ENCODE measurements at regions not wholly inside any gene's neighbourhood (a gene's known extent, or its start where the extent isn't known, plus 50 kb on each side); places are given as distances from the start of the nearest gene placed in this dataset.

- TF ChIP-seq, protein P1, sequence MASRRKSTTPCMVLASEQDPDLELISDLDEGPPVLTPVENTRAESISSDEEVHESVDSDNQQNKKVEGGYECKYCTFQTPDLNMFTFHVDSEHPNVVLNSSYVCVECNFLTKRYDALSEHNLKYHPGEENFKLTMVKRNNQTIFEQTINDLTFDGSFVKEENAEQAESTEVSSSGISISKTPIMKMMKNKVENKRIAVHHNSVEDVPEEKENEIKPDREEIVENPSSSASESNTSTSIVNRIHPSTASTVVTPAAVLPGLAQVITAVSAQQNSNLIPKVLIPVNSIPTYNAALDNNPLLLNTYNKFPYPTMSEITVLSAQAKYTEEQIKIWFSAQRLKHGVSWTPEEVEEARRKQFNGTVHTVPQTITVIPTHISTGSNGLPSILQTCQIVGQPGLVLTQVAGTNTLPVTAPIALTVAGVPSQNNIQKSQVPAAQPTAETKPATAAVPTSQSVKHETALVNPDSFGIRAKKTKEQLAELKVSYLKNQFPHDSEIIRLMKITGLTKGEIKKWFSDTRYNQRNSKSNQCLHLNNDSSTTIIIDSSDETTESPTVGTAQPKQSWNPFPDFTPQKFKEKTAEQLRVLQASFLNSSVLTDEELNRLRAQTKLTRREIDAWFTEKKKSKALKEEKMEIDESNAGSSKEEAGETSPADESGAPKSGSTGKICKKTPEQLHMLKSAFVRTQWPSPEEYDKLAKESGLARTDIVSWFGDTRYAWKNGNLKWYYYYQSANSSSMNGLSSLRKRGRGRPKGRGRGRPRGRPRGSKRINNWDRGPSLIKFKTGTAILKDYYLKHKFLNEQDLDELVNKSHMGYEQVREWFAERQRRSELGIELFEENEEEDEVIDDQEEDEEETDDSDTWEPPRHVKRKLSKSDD (CRISPR knock-in tag; IDR thresholded peaks at IDR 0.05; ENCODE audit: low read depth): no peak
- TF ChIP-seq ZNF746 (CRISPR knock-in tag; IDR thresholded peaks at IDR 0.05): no peak
- TF ChIP-seq FOXK2 (IDR thresholded peaks at IDR 0.05): no peak
- no peak for TF ChIP-seq ZBTB7A (CRISPR knock-in tag; IDR thresholded peaks at IDR 0.05)
Observed at GRCh38 chr2:18784245-18784644, 194.9 kb upstream of the NT5C1B start (continued).

- Histone ChIP-seq H3K4me1 (ENCODE audit: insufficient read depth, low read length) (peaks cover 30% of the 10 kb centered on the region), H3K9ac (ENCODE audit: insufficient read depth, low read depth, low read length) (no peak overlapping the region), H3K27ac (ENCODE audit: extremely low read length, insufficient read depth, low read length) (no peak overlapping the region), H4K20me1 (ENCODE audit: insufficient read depth, low read length) (peaks cover 5% of the 10 kb centered on the region; the same call in 1 of the 2 replicates), H3K4me3 (replicated peaks in 1 of 3; ENCODE audit: insufficient read depth in 1 of 3, low read depth in 2 of 3, low read length in 3 of 3) (no peak overlapping the region), H3K79me2 (ENCODE audit: insufficient read depth, low read length) (no peaks in the 10 kb centered on the region), H2AFZ (ENCODE audit: low read length) (no peak overlapping the region), H3K27me3 (ENCODE audit: control insufficient read depth in 1 of 2, insufficient read depth in 2 of 2, low read length in 2 of 2) (no peaks in the 10 kb centered on the region), H3K4me2 (ENCODE audit: low read depth, low read length) (no peak overlapping the region), H3K36me3 (replicated peaks in 1 of 2; ENCODE audit: control insufficient read depth in 1 of 2, insufficient read depth in 2 of 2, low read length in 2 of 2) (no peaks in the 10 kb centered on the region), H3K9me3 (ENCODE audit: low read length) (no peaks in the 10 kb centered on the region)
- 66% methylated on average over 1 of the region's 1 CpG for WGBS (ENCODE audit: low lambda C conversion rate)
- TF ChIP-seq ZNF644 (CRISPR knock-in tag; IDR thresholded peaks at IDR 0.05; ENCODE audit: low read depth) (peak; percentile 14; the same call in 1 of the 2 replicates), MLXIP (CRISPR knock-in tag; IDR thresholded peaks at IDR 0.05; ENCODE audit: borderline replicate concordance) (no peak)
- TF ChIP-seq, protein P2, sequence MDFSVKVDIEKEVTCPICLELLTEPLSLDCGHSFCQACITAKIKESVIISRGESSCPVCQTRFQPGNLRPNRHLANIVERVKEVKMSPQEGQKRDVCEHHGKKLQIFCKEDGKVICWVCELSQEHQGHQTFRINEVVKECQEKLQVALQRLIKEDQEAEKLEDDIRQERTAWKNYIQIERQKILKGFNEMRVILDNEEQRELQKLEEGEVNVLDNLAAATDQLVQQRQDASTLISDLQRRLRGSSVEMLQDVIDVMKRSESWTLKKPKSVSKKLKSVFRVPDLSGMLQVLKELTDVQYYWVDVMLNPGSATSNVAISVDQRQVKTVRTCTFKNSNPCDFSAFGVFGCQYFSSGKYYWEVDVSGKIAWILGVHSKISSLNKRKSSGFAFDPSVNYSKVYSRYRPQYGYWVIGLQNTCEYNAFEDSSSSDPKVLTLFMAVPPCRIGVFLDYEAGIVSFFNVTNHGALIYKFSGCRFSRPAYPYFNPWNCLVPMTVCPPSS (IDR thresholded peaks at IDR 0.05): 0 out of 2 replicates have a peak, but pooled peaks have one; percentile 19
- ATAC-seq (peak; percentile 46; the same call in 2 of the 3 replicates), DNase-seq (ENCODE audit: low spot score) (no peak), FAIRE-seq (peak; percentile 54)
- BruUV-seq (replicated peaks): no TSS peak
- in situ Hi-C loops (cut with HindIII; ENCODE audit: extremely low pct_ligation_motif_present, low pct_unique_long_range_greater_than_20kb): no loop called here
- POLR2A ChIA-PET: no interaction called here
- CTCF ChIA-PET (ENCODE audit: low intra/inter-chr PET ratio, low total read pairs): no interaction called here
- intact Hi-C loops (cut with micrococcal nuclease; ENCODE audit: unreplicated experiment): no loop called here
Observed at GRCh38 chr2:18781541-18782280, 192.3 kb upstream of the NT5C1B start.
